ENCODE measurements at regions not wholly inside any gene's neighbourhood (a gene's known extent, or its start where the extent isn't known, plus 50 kb on each side); places are given as distances from the start of the nearest gene placed in this dataset.

GRCh38 chr3:144294659-144295538, 323.3 kb downstream of the DIPK2A start:
- no peak for DNase-seq

- DNase-seq, result no peak
Measured at GRCh38 chr3:144295613-144296012, 324.0 kb downstream of the DIPK2A start.

GRCh38 chr3:144296808-144297207, 325.2 kb downstream of the DIPK2A start:
- DNase-seq, result no peak

- no peak for DNase-seq
Measured at GRCh38 chr3:144301863-144302262, 330.2 kb downstream of the DIPK2A start.

DNA sequence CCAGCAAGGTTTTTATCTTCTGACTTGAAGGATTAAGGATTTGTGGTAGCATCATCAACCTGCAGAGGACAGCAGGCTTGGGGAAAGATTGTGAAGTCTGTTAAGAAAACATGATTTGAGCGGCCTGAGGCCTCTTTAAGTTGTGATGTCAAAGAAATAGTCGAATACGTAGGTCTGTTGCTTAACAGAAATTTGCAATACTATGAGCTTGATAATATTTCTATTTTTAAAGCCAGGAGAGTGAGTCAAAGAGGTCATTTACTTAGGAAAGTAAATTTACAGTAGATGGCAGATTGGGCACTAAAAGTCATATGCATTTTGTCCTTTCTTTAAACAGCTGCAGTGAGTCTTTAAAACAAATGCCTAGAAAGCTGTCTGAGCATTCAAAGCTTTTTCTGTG, 336.3 kb downstream of the DIPK2A start:
- no peak for DNase-seq

GRCh38 chr3:144308396-144308795, 336.8 kb downstream of the DIPK2A start:
- no peak for DNase-seq

DNA sequence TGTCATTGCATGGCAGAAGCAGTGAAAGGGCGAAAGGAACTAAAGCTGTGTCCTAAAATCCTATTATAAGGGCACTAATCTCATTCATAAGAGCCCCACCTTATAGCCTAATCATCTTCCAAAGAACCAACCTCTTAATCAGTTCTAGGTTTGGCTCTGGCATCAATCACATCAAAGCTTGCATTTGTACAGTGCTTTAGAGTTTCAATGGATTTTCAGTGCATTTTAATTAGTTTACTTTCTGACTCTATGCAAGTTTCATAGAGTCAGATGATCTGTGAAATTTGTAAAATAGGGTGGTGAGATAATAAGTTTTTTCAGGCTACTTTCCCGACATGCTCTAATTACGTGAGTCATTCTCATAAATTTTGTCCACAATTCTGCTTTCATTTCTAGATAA, 341.1 kb downstream of the DIPK2A start:
- DNase-seq, result no peak

- no peak for DNase-seq
Measured at GRCh38 chr3:144314946-144315345, 343.3 kb downstream of the DIPK2A start.

- no peak for DNase-seq
Measured at GRCh38 chr3:144317961-144318360, 346.3 kb downstream of the DIPK2A start.

DNA sequence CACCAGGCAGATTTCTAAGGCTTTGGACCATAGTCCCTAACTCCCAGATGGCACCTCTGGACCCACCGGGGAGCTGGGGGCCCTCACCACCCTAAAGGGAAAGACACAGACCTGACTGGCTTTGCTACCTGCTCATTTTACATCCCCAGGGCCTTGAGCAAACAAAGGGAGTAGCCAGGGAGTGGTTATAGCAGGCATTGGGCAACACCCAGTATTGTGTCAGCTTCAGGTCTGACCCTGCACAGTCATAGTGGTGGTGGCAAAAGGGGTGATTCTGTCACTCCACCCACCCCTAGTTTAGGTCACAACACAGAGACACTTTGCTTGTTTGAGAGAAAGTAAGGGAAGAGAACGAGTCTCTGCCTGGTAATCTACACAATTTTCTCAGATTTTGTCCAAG, 352.5 kb downstream of the DIPK2A start:
- no peak for DNase-seq

DNA sequence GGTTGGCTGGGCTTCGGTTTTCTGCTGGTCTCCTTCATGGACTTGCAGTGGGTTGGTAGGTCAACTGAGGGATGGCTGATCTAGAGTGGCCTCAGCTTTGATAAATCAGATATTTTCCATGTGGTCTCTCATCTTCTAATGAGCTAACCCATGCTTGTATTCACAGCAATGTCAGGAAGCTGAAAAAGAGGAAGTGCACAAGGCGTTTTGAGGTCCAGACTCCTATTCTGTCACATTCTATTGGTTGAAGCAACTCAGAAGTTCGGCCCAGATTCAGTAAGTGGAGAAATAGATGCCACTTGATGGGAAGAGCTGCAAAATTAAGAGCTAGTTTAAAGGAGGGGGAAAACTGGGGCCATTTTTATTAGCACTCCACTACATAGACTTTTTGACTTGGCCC, 361.2 kb downstream of the DIPK2A start:
- no peak for DNase-seq

DNA sequence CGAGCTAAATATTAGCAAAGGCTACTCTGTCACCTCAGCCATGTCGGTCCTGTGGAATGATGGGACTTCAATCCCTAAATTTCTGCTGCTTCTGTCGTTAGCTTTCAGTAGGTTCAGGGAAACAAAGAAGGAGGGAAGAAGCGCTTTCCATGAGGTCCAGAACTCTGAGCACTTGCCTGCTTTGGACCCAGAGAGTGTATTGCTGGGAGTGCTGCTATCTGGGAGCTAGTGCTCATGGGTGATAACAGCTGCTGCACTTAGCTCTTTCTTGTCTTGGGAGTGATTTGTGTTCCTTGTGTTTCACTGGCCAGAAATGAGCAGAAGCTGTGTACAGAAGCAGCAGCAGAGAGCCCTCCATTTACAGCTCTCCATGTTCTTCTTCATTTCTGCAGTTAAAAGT, 369.8 kb downstream of the DIPK2A start:
- DNase-seq, result no peak

- DNase-seq, result no peak
Measured at GRCh38 chr3:144343343-144343742, 371.7 kb downstream of the DIPK2A start.

DNA sequence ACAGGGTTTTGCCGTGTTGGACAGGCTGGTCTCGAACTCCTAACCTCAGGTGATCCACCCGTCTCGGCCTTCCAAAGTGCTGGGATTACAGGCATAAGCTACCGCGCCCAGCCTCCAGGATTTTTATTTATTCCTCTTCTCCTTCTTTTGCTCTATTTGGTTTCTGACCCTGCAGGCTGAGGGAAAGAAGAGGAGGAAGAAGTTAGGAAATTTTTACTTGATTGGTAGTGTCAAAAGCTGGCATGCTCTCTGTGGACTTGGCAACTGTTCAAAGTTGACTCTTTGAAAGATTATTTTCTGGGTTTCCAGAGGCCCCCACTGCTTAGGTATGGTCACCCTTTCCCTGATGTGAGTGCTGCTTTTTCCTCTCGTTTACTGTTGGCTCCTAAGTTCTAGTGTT, 372.2 kb downstream of the DIPK2A start:
- DNase-seq, result no peak

DNA sequence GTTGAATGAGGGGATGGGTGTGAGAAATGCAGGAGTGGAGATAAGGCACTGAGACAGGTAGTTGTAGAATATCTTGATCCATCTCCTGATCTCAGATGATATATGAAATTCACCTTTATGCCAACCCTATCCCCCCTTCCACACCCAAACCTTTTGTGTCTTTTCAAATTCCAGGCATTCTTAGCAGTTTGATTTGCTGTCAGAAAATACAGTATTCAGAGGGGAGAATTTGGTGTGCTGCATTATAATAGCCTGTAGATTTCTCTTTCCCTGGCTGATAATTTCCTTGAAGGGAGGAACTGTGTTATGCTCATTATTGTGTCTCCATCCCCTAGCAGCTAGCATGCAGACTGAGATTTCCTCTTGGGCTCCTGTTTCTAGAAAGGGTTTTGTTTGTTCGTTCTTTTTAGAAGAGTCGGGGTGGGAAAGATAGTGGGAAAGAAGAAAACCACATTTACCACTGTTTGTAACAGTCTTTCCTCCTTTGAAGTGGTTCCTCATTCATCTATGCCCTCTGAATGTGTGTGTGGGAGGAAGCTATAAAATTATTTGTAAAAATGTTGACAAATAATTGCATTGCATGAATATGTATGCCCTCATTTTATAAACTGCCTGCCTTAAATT, 373.4 kb downstream of the DIPK2A start:
- DNase-seq, result no peak

DNA sequence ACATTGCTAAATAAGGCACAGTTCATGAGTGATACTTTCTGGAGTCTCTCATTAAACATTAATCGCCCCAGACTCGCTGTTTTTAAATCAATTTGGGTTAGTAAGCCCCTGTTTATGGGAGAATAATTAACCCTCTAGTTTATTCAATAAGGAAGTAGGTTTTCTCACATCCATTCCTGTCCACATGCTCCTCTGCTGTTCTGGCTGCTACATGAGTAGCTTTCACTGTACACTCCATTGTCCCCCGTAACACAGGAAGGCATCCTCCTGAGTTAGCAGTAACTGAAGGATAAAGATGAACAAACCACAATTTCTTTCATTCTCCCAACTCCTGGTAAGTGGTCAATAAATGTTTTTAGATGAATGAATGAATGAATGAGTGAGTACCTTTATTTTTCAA, 378.5 kb downstream of the DIPK2A start:
- DNase-seq, result no peak

GRCh38 chr3:144351011-144351410, 379.4 kb downstream of the DIPK2A start:
- no peak for DNase-seq

- DNase-seq, result no peak
Measured at GRCh38 chr3:144351773-144352365, 380.2 kb downstream of the DIPK2A start.

DNA sequence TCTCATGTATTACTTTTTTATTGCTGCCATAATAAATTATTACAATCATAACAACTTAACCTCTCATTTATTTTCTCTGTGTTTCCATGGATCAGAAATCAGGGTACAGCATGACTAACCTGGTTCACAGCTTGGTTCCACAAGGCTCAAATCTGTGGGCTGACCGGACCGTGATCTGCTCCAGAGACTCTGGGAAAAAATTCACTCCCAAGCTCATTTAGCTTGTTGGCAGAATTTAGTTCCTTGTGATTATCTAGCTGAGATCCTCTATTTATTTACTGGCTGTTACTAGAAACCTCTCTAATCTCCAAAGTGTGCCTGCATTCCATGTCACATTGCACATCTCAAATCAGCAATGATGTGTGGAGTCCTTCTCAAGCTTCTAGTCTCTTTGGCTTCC, 386.6 kb downstream of the DIPK2A start:
- DNase-seq, result no peak

DNA sequence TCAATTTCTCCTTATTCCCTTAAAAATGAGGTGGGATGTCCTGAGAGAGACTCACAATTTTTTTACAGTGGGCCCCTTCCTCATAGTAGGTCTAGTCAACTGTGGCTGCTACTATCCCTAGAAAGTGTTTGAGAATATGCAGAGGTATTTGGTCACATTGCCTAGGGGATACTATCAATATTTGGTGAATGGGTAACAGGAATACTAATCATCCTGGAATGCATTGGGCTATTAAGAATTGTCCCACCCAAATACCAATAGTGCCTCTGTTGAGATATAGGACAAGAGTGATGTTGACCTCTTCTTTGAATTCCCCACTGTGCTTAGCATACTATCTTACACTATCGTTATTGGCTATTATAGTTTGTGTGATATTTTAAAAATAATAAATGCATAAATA, 389.4 kb downstream of the DIPK2A start:
- no peak for DNase-seq

- DNase-seq, result no peak
Measured at GRCh38 chr3:144362126-144362525, 390.5 kb downstream of the DIPK2A start.

GRCh38 chr3:144363856-144364255, 392.2 kb downstream of the DIPK2A start:
- no peak for DNase-seq

GRCh38 chr3:144364737-144365136, 393.1 kb downstream of the DIPK2A start:
- DNase-seq, result no peak
